ENCODE measurements at regions not wholly inside any gene's neighbourhood (a gene's known extent, or its start where the extent isn't known, plus 50 kb on each side); places are given as distances from the start of the nearest gene placed in this dataset.
"Not testable (repeated sequence)": the region's sequence is repeated elsewhere in the genome, so short reads cannot be mapped to it uniquely, and the experiment has no call there.

GRCh38 chr10:84829131-84829530 lies 500.7 kb downstream of the CCSER2 start:
- intact Hi-C loops (cut with DNase I) = no loop called here
- no peak for DNase-seq

GRCh38 chr10:84837041-84837812 lies 508.8 kb downstream of the CCSER2 start:
- peak; percentile 88 to 91 for ATAC-seq
- DNase-seq = no peak
- intact Hi-C loops (cut with DNase I) = no loop called here

More at GRCh38 chr10:84829131-84829530, 500.7 kb downstream of the CCSER2 start:
- ATAC-seq = no peak

GRCh38 chr10:84837877-84838276 lies 509.5 kb downstream of the CCSER2 start:
- ATAC-seq = peak; percentile 89 to 92
- intact Hi-C loops (cut with DNase I) = no loop called here

GRCh38 chr10:84838851-84839250 lies 510.5 kb downstream of the CCSER2 start:
- ATAC-seq (no peak), DNase-seq (no peak)
- intact Hi-C loops (cut with DNase I) = no loop called here

More at GRCh38 chr10:84837877-84838276, 509.5 kb downstream of the CCSER2 start:
- DNase-seq = peak; percentile 47

- peak in 1 of 2 donors; percentile 26 for ATAC-seq
- intact Hi-C loops (cut with DNase I) = no loop called here
Measured at GRCh38 chr10:84842593-84842992, 514.2 kb downstream of the CCSER2 start.

GRCh38 chr10:84844461-84844860 lies 516.1 kb downstream of the CCSER2 start:
- DNase-seq (no peak), ATAC-seq (no peak)
- intact Hi-C loops (cut with DNase I) = no loop called here

More at GRCh38 chr10:84842593-84842992, 514.2 kb downstream of the CCSER2 start:
- DNase-seq = no peak

GRCh38 chr10:84845628-84846261 lies 517.4 kb downstream of the CCSER2 start:
- DNase-seq (no peak), ATAC-seq (peak; percentile 41 to 63)
- intact Hi-C loops (cut with DNase I) = no loop called here

- intact Hi-C loops (cut with DNase I) = no loop called here
- ATAC-seq = no peak
- no peak for DNase-seq
Measured at GRCh38 chr10:84846658-84847316, 518.4 kb downstream of the CCSER2 start.

GRCh38 chr10:84848967-84849366 lies 520.6 kb downstream of the CCSER2 start:
- no peak for DNase-seq
- intact Hi-C loops (cut with DNase I) = no loop called here
- no peak for ATAC-seq

- ATAC-seq (no peak), DNase-seq (no peak)
- intact Hi-C loops (cut with DNase I) = no loop called here
Measured at GRCh38 chr10:84850826-84851225, 522.4 kb downstream of the CCSER2 start.

- no peak for DNase-seq
- no peak for ATAC-seq
- intact Hi-C loops (cut with DNase I) = no loop called here
Measured at GRCh38 chr10:84854439-84854838, 526.0 kb downstream of the CCSER2 start.

GRCh38 chr10:84860855-84861254 lies 532.5 kb downstream of the CCSER2 start:
- intact Hi-C loops (cut with DNase I) = no loop called here
- no peak for ATAC-seq
- no peak for DNase-seq

GRCh38 chr10:84862551-84862950 lies 534.2 kb downstream of the CCSER2 start:
- intact Hi-C loops (cut with DNase I) = no loop called here
- no peak for DNase-seq

GRCh38 chr10:84863675-84864074 lies 535.3 kb downstream of the CCSER2 start:
- intact Hi-C loops (cut with DNase I) = no loop called here
- ATAC-seq = no peak
- no peak for DNase-seq

More at GRCh38 chr10:84862551-84862950, 534.2 kb downstream of the CCSER2 start:
- no peak for ATAC-seq

GRCh38 chr10:84876116-84876999 lies 548.0 kb downstream of the CCSER2 start:
- ATAC-seq = peak; percentile 27 to 53
- intact Hi-C loops (cut with DNase I) = no loop called here
- no peak for DNase-seq

- intact Hi-C loops (cut with DNase I) = no loop called here
- DNase-seq (no peak), ATAC-seq (no peak)
Measured at GRCh38 chr10:84879991-84880390, 551.6 kb downstream of the CCSER2 start.

GRCh38 chr10:84881696-84882095 lies 553.3 kb downstream of the CCSER2 start:
- DNase-seq; intact Hi-C loops (cut with DNase I); ATAC-seq: not testable (repeated sequence)

GRCh38 chr10:84890706-84891105 lies 562.3 kb downstream of the CCSER2 start:
- intact Hi-C loops (cut with DNase I) = no loop called here
- DNase-seq = no peak
- ATAC-seq = peak in 1 of 2 donors; percentile 63

- ATAC-seq (no peak), DNase-seq (no peak)
- intact Hi-C loops (cut with DNase I) = no loop called here
Measured at GRCh38 chr10:84891631-84892030, 563.2 kb downstream of the CCSER2 start.

All from left cardiac atrium (tissue), 4 donors.